OCI-LY3 (cell line): ENCODE measurements at regions not wholly inside any gene's neighbourhood (a gene's known extent, or its start where the extent isn't known, plus 50 kb on each side); places are given as distances from the start of the nearest gene placed in this dataset.

Experiments used
- H2AFZ ChIP-seq: fragments of 200-600, 300-600 bp; shearing (Covaris generic); 2 replicates; pipeline ENCODE4 v1.6.0; 2014; ENCODE audit warnings: antibody characterized with exemption, low read depth, low read length
- H3K27ac ChIP-seq: fragments of 200-600, 300-600 bp; sonication (generic); 2 replicates; pipeline ENCODE4 v1.5.1; 2014; ENCODE audit warnings: mild to moderate bottlenecking, low read length, moderate library complexity, mixed read lengths
- H3K27me3 ChIP-seq: fragments of 200-600, 300-600 bp; sonication (generic); 2 replicates; pipeline ENCODE4 v1.6.1; 2014; ENCODE audit warnings: low read depth, low read length, mixed read lengths
- H3K36me3 ChIP-seq: fragments of 200-600, 300-600 bp; sonication (generic); replicated peaks from 2 replicates; pipeline ENCODE3; 2014; ENCODE audit warnings: low read depth, low read length, mixed read lengths
- H3K4me1 ChIP-seq: fragments of 300-600, 200-600 bp; sonication (generic); 2 replicates; pipeline ENCODE4 v1.6.1; 2014; ENCODE audit warnings: low read length, mixed read lengths
- H3K4me2 ChIP-seq: fragments of 200-600, 300-600 bp; sonication (generic); 2 replicates; pipeline ENCODE4 v1.6.1; 2014; ENCODE audit warnings: low read length, mixed read lengths
- H3K4me3 ChIP-seq: fragments of 300-600, 200-600 bp; sonication (generic); 2 replicates; pipeline ENCODE4 v1.5.1; 2014; ENCODE audit warnings: antibody characterized with exemption, mild to moderate bottlenecking, low read length, moderate library complexity
- H3K79me2 ChIP-seq: fragments of 300-600, 200-600 bp; shearing (Covaris generic); 2 replicates; pipeline ENCODE4 v1.6.1; 2014; ENCODE audit warnings: mild to moderate bottlenecking, low read length, mixed read lengths
- H3K9ac ChIP-seq: fragments of 300-600, 200-600 bp; shearing (Covaris generic); 2 replicates; pipeline ENCODE4 v1.6.0; 2014; ENCODE audit warnings: mild to moderate bottlenecking, low read length, moderate library complexity
- H3K9me3 ChIP-seq: fragments of 200-600, 300-600 bp; shearing (Covaris generic); 2 replicates; pipeline ENCODE4 v1.6.1; 2014; ENCODE audit warnings: low read length, mixed read lengths; ENCODE audit not compliant: insufficient read depth
- H4K20me1 ChIP-seq: fragments of 200-600, 300-600 bp; sonication (generic); 2 replicates; pipeline ENCODE4 v1.6.1; 2016; ENCODE audit warnings: low read length, mixed read lengths; ENCODE audit not compliant: insufficient read depth
- CTCF ChIP-seq: fragments of 200-600, 300-600 bp; sonication (generic); IDR thresholded peaks from 2 replicates; pipeline ENCODE4 v1.5.1; 2014; ENCODE audit warnings: antibody characterized with exemption, low read length, low read depth
- EZH2phosphoT487 ChIP-seq: fragments of 200-600 bp; shearing (Covaris generic); IDR thresholded peaks from 2 replicates; pipeline ENCODE4 v1.6.1; 2018; ENCODE audit warnings: antibody characterized with exemption, mixed run types, low read depth

- H3K27ac ChIP-seq = no peak overlapping the region
- H3K36me3 ChIP-seq = no peaks in the 10 kb centered on the region
- H3K27me3 ChIP-seq = no peaks in the 10 kb centered on the region
- no peaks in the 10 kb centered on the region for H4K20me1 ChIP-seq
- TF ChIP-seq CTCF = no peak
- TF ChIP-seq EZH2phosphoT487 = no peak
- no peaks in the 10 kb centered on the region for H3K4me1 ChIP-seq
- H3K4me2 ChIP-seq = no peak overlapping the region
- H3K79me2 ChIP-seq = no peaks in the 10 kb centered on the region
- peaks cover 13% of the 10 kb centered on the region; the same call in 1 of the 2 replicates for H3K9me3 ChIP-seq
- H3K9ac ChIP-seq = no peak overlapping the region
- no peak overlapping the region for H2AFZ ChIP-seq
- H3K4me3 ChIP-seq = no peak overlapping the region
Observed at GRCh38 chr4:138500869-138501268, 258.7 kb upstream of the SLC7A11 start.

- no peaks in the 10 kb centered on the region for H3K79me2 ChIP-seq
- H3K36me3 ChIP-seq = no peaks in the 10 kb centered on the region
- H3K27ac ChIP-seq = no peak overlapping the region
- no peak for TF ChIP-seq EZH2phosphoT487
- TF ChIP-seq CTCF = peak; percentile 29; the same call in 1 of the 2 replicates
- H3K4me2 ChIP-seq = no peak overlapping the region
- H2AFZ ChIP-seq = no peak overlapping the region
- no peaks in the 10 kb centered on the region for H3K27me3 ChIP-seq
- H3K4me3 ChIP-seq = no peak overlapping the region
- peaks cover 13% of the 10 kb centered on the region; the same call in 1 of the 2 replicates for H3K9me3 ChIP-seq
- H3K9ac ChIP-seq = no peak overlapping the region
- H3K4me1 ChIP-seq = 0 out of 2 replicates have a peak, but pooled peaks cover 6% of the 10 kb centered on the region
- H4K20me1 ChIP-seq = no peaks in the 10 kb centered on the region
Observed at GRCh38 chr4:138499627-138500026, 257.5 kb upstream of the SLC7A11 start.

GRCh38 chr4:138494931-138495330 lies 252.8 kb upstream of the SLC7A11 start:
- H3K36me3 ChIP-seq = no peaks in the 10 kb centered on the region
- H3K4me2 ChIP-seq = peak overlapping the region; percentile 21
- no peaks in the 10 kb centered on the region for H4K20me1 ChIP-seq
- H2AFZ ChIP-seq = peak overlapping the region; percentile 8; the same call in 1 of the 2 replicates
- no peak overlapping the region for H3K27ac ChIP-seq
- peaks cover 11% of the 10 kb centered on the region; the same call in 1 of the 2 replicates for H3K4me1 ChIP-seq
- peaks cover 10% of the 10 kb centered on the region; the same call in 1 of the 2 replicates for H3K9me3 ChIP-seq
- no peak overlapping the region for H3K9ac ChIP-seq
- H3K79me2 ChIP-seq = no peaks in the 10 kb centered on the region
- H3K27me3 ChIP-seq = no peaks in the 10 kb centered on the region
- 0 out of 2 replicates have a peak overlapping the region, but pooled peaks have one; percentile 2 for H3K4me3 ChIP-seq
- no peak for TF ChIP-seq EZH2phosphoT487
- TF ChIP-seq CTCF = peak; percentile 76

GRCh38 chr4:138494116-138494515 lies 252.0 kb upstream of the SLC7A11 start:
- TF ChIP-seq EZH2phosphoT487 = no peak
- Histone ChIP-seq H3K27ac (no peak overlapping the region), H3K79me2 (no peaks in the 10 kb centered on the region), H3K36me3 (no peaks in the 10 kb centered on the region), H2AFZ (no peak overlapping the region), H3K4me3 (no peak overlapping the region), H3K4me1 (peaks cover 11% of the 10 kb centered on the region; the same call in 1 of the 2 replicates), H4K20me1 (no peaks in the 10 kb centered on the region), H3K9me3 (peaks cover 5% of the 10 kb centered on the region; the same call in 1 of the 2 replicates), H3K4me2 (no peak overlapping the region), H3K9ac (no peak overlapping the region), H3K27me3 (no peaks in the 10 kb centered on the region)
